ENCODE measurements at regions not wholly inside any gene's neighbourhood (a gene's known extent, or its start where the extent isn't known, plus 50 kb on each side); places are given as distances from the start of the nearest gene placed in this dataset.

- intact Hi-C loops (cut with DNase I), result no loop called here
- TF ChIP-seq CTCF (IDR thresholded peaks at IDR 0.05), result no peak
- no peak for TF ChIP-seq POLR2A (IDR thresholded peaks at IDR 0.05)
- H3K36me3 ChIP-seq, result no peaks in the 10 kb centered on the region
- no peak overlapping the region for H3K4me3 ChIP-seq
- H3K9me3 ChIP-seq, result no peaks in the 10 kb centered on the region
- H3K4me1 ChIP-seq, result no peaks in the 10 kb centered on the region
- ATAC-seq (no peak), DNase-seq (no peak)
- no peaks in the 10 kb centered on the region for H3K27me3 ChIP-seq
- no peak overlapping the region for H3K27ac ChIP-seq
These were observed 72.7 kb upstream of the ACVR1 start for GRCh38 chr2:157948856-157949255.

GRCh38 chr2:157946919-157947557 lies 70.9 kb upstream of the ACVR1 start:
- Histone ChIP-seq H3K4me3 (no peak overlapping the region), H3K27me3 (no peaks in the 10 kb centered on the region), H3K27ac (no peak overlapping the region), H3K4me1 (no peaks in the 10 kb centered on the region), H3K36me3 (no peaks in the 10 kb centered on the region), H3K9me3 (no peaks in the 10 kb centered on the region)
- TF ChIP-seq CTCF (IDR thresholded peaks at IDR 0.05) (no peak), POLR2A (IDR thresholded peaks at IDR 0.05) (no peak)
- intact Hi-C loops (cut with DNase I), result no loop called here
- no peak for DNase-seq
- 81 to 93% (median 87%) methylated on average over 1 of the region's 1 CpG for WGBS, 4 donors
- ATAC-seq, result no peak

- DNase-seq, result no peak
- Histone ChIP-seq H3K27me3 (no peaks in the 10 kb centered on the region), H3K4me1 (peaks cover 0 to 4% (median 0%) of the 10 kb centered on the region in 12 donors), H3K9me3 (no peaks in the 10 kb centered on the region), H3K4me3 (no peak overlapping the region), H3K36me3 (no peaks in the 10 kb centered on the region), H3K27ac (no peak overlapping the region)
- no peak for ATAC-seq
- WGBS, 4 donors, result 85 to 92% (median 87%) methylated on average over 3 of the region's 3 CpGs
- intact Hi-C loops (cut with DNase I), result no loop called here
- TF ChIP-seq CTCF (IDR thresholded peaks at IDR 0.05) (no peak), POLR2A (IDR thresholded peaks at IDR 0.05) (no peak)
These were observed 63.9 kb upstream of the ACVR1 start for GRCh38 chr2:157940024-157940423.

- intact Hi-C loops (cut with DNase I), result no loop called here
- Histone ChIP-seq H3K9me3 (no peaks in the 10 kb centered on the region), H3K4me3 (no peak overlapping the region), H3K27me3 (no peaks in the 10 kb centered on the region), H3K36me3 (no peaks in the 10 kb centered on the region), H3K4me1 (peaks cover 0 to 4% (median 0%) of the 10 kb centered on the region in 12 donors), H3K27ac (no peak overlapping the region)
- WGBS, 4 donors, result 92 to 96% (median 93%) methylated on average over 3 of the region's 3 CpGs
- DNase-seq, result no peak
- no peak for ATAC-seq
- no peak for TF ChIP-seq CTCF (IDR thresholded peaks at IDR 0.05)
- TF ChIP-seq POLR2A (IDR thresholded peaks at IDR 0.05), result no peak
These were observed 62.4 kb upstream of the ACVR1 start for GRCh38 chr2:157938556-157938955.

Data from heart left ventricle (tissue), 16 donors.